NCI-H187 treated with DMSO at 0.1 percent for 48 hours (cell line): ENCODE measurements at regions not wholly inside any gene's neighbourhood (a gene's known extent, or its start where the extent isn't known, plus 50 kb on each side); places are given as distances from the start of the nearest gene placed in this dataset.

Experiments used
- DNase-seq: peaks from one replicate; lab custom pipeline; 2025; lab: John Stamatoyannopoulos, UW

- DNase-seq = no peak
These were observed 202.3 kb upstream of the LMNTD1 start for GRCh38 chr12:25755136-25755970.

- DNase-seq = no peak
These were observed 202.6 kb upstream of the RASSF8 start for GRCh38 chr12:25755971-25756260.

GRCh38 chr12:25757037-25757665, 201.3 kb upstream of the RASSF8 start:
- DNase-seq = no peak

GRCh38 chr12:25759752-25760151, 198.7 kb upstream of the RASSF8 start:
- DNase-seq = no peak

- DNase-seq = no peak
These were observed 197.1 kb upstream of the RASSF8 start for GRCh38 chr12:25761356-25761755.

GRCh38 chr12:25764409-25764808, 194.1 kb upstream of the RASSF8 start:
- no peak for DNase-seq

GRCh38 chr12:25764892-25765291, 193.6 kb upstream of the RASSF8 start:
- DNase-seq = no peak

- no peak for DNase-seq
These were observed 190.9 kb upstream of the RASSF8 start for GRCh38 chr12:25767606-25768005.

- no peak for DNase-seq
These were observed 190.3 kb upstream of the RASSF8 start for GRCh38 chr12:25768151-25768550.

GRCh38 chr12:25769082-25769945, 189.2 kb upstream of the RASSF8 start:
- no peak for DNase-seq

GRCh38 chr12:25771041-25771440, 187.4 kb upstream of the RASSF8 start:
- no peak for DNase-seq

- DNase-seq = no peak
These were observed 187.0 kb upstream of the RASSF8 start for GRCh38 chr12:25771476-25771875.

- DNase-seq = no peak
These were observed 182.5 kb upstream of the RASSF8 start for GRCh38 chr12:25775968-25776367.

- no peak for DNase-seq
These were observed 177.7 kb upstream of the RASSF8 start for GRCh38 chr12:25780771-25781170.

GRCh38 chr12:25781232-25781631, 177.2 kb upstream of the RASSF8 start:
- no peak for DNase-seq

- DNase-seq = no peak
These were observed 174.9 kb upstream of the RASSF8 start for GRCh38 chr12:25783566-25783965.

GRCh38 chr12:25784669-25785068, 173.8 kb upstream of the RASSF8 start:
- DNase-seq = no peak

GRCh38 chr12:25785134-25785533, 173.3 kb upstream of the RASSF8 start:
- no peak for DNase-seq

- no peak for DNase-seq
These were observed 170.8 kb upstream of the RASSF8 start for GRCh38 chr12:25787701-25788100.

GRCh38 chr12:25788707-25789442, 169.6 kb upstream of the RASSF8 start:
- DNase-seq = no peak

- no peak for DNase-seq
These were observed 168.9 kb upstream of the RASSF8 start for GRCh38 chr12:25789541-25789944.

GRCh38 chr12:25792031-25792430, 166.5 kb upstream of the RASSF8 start:
- no peak for DNase-seq
